H9 (cell line): ENCODE measurements at regions not wholly inside any gene's neighbourhood (a gene's known extent, or its start where the extent isn't known, plus 50 kb on each side); places are given as distances from the start of the nearest gene placed in this dataset.

Source experiments
- DNase-seq: peaks from one replicate; pipeline ENCODE4 v3.0.0-alpha.2; 2017
- H2AFZ ChIP-seq: one replicate; pipeline ENCODE4 v1.6.1; 2013; ENCODE audit warnings: mild to moderate bottlenecking, low read length, control low read depth, moderate library complexity
- H2AK5ac ChIP-seq: 2 replicates; pipeline ENCODE4 v1.6.1; 2013; ENCODE audit warnings: low read length, control low read depth, mixed read lengths; ENCODE audit not compliant: insufficient read length
- H2BK120ac ChIP-seq: one replicate; pipeline ENCODE4 v1.6.1; 2013; ENCODE audit warnings: low read depth, mild to moderate bottlenecking, low read length, control low read depth, inconsistent platforms; ENCODE audit not compliant: poor library complexity, severe bottlenecking
- H2BK12ac ChIP-seq: 2 replicates; pipeline ENCODE4 v1.6.1; 2013; ENCODE audit warnings: low read length, control low read depth, mixed read lengths, low read depth; ENCODE audit not compliant: insufficient read length
- H2BK15ac ChIP-seq: 2 replicates; pipeline ENCODE4 v1.6.1; 2013; ENCODE audit warnings: low read depth, low read length, control low read depth
- H2BK20ac ChIP-seq: one replicate; pipeline ENCODE4 v1.6.1; 2013; ENCODE audit warnings: low read depth, mild to moderate bottlenecking, low read length, control low read depth, inconsistent platforms; ENCODE audit not compliant: poor library complexity, severe bottlenecking
- H2BK5ac ChIP-seq: 2 replicates; pipeline ENCODE4 v1.6.1; 2013; ENCODE audit warnings: low read length, control low read depth, mixed read lengths; ENCODE audit not compliant: insufficient read length
- H3K14ac ChIP-seq: 2 replicates; pipeline ENCODE4 v1.6.1; 2013; ENCODE audit warnings: low read length, control low read depth; ENCODE audit not compliant: insufficient read depth
- H3K18ac ChIP-seq: 2 replicates; pipeline ENCODE4 v1.6.1; 2013; ENCODE audit warnings: low read depth, mild to moderate bottlenecking, mixed read lengths, low read length, control low read depth; ENCODE audit not compliant: insufficient read length
- H3K23ac ChIP-seq: 2 replicates; pipeline ENCODE4 v1.6.1; 2013; ENCODE audit warnings: low read length, control low read depth, mixed read lengths, low read depth; ENCODE audit not compliant: insufficient read length
- H3K23me2 ChIP-seq: 2 replicates; pipeline ENCODE4 v1.6.1; 2013; ENCODE audit warnings: low read depth, mild to moderate bottlenecking, mixed read lengths, low read length, control low read depth; ENCODE audit not compliant: insufficient read length, poor library complexity, severe bottlenecking
- H3K27ac ChIP-seq: 2 replicates; pipeline ENCODE4 v1.5.1; 2013; ENCODE audit warnings: low read length, control low read depth, mixed read lengths, low read depth; ENCODE audit not compliant: insufficient read length
- H3K27me3 ChIP-seq: 2 replicates; pipeline ENCODE4 v1.6.1; 2013; ENCODE audit warnings: low read length, control low read depth, inconsistent platforms; ENCODE audit not compliant: insufficient read depth
- H3K4ac ChIP-seq: 2 replicates; pipeline ENCODE4 v1.6.1; 2013; ENCODE audit warnings: low read depth, mild to moderate bottlenecking, control low read depth, inconsistent platforms, low read length, moderate library complexity
- H3K4me1 ChIP-seq: 2 replicates; pipeline ENCODE4 v1.6.1; 2013; ENCODE audit warnings: low read length, control low read depth, inconsistent platforms; ENCODE audit not compliant: insufficient read depth
- H3K4me2 ChIP-seq: 2 replicates; pipeline ENCODE4 v1.6.1; 2013; ENCODE audit warnings: low read length, control low read depth, mixed read lengths; ENCODE audit not compliant: insufficient read length, insufficient read depth
- H3K56ac ChIP-seq: 2 replicates; pipeline ENCODE4 v1.6.1; 2013; ENCODE audit warnings: low read depth, mild to moderate bottlenecking, mixed read lengths, low read length, control low read depth; ENCODE audit not compliant: insufficient read length
- H3K79me1 ChIP-seq: 2 replicates; pipeline ENCODE4 v1.6.1; 2013; ENCODE audit warnings: low read depth, mild to moderate bottlenecking, moderate library complexity, low read length, control low read depth, inconsistent platforms; ENCODE audit not compliant: insufficient read depth, poor library complexity, severe bottlenecking
- H3K79me2 ChIP-seq: 2 replicates; pipeline ENCODE4 v1.6.1; 2013; ENCODE audit warnings: low read length, control low read depth, inconsistent platforms; ENCODE audit not compliant: insufficient read depth
- H3K9ac ChIP-seq: 2 replicates; pipeline ENCODE4 v1.6.1; 2013; ENCODE audit warnings: low read length, control low read depth, mixed read lengths; ENCODE audit not compliant: insufficient read length; ENCODE audit errors: extremely low read depth
- H3K9me3 ChIP-seq: one replicate; pipeline ENCODE4 v1.6.1; 2013; ENCODE audit warnings: low read depth, low read length, inconsistent platforms; ENCODE audit not compliant: control insufficient read depth
- H3T11ph ChIP-seq: one replicate; pipeline ENCODE4 v1.6.1; 2013; ENCODE audit warnings: mild to moderate bottlenecking, low read length, control low read depth, inconsistent platforms
- H4K20me1 ChIP-seq: one replicate; pipeline ENCODE4 v1.6.1; 2013; ENCODE audit not compliant: control insufficient read depth, insufficient read length, insufficient read depth
- H4K5ac ChIP-seq: 2 replicates; pipeline ENCODE4 v1.6.1; 2013; ENCODE audit warnings: low read depth, mild to moderate bottlenecking, mixed read lengths, low read length, control low read depth; ENCODE audit not compliant: insufficient read length
- H4K8ac ChIP-seq: replicated peaks from 2 replicates; pipeline ENCODE4 v1.6.1; 2013; ENCODE audit warnings: low read length, control low read depth, mixed read lengths, low read depth; ENCODE audit not compliant: insufficient read length
- H4K91ac ChIP-seq: 2 replicates; pipeline ENCODE4 v1.6.1; 2013; ENCODE audit warnings: low read depth, mild to moderate bottlenecking, moderate library complexity, mixed read lengths, low read length, control low read depth; ENCODE audit not compliant: insufficient read length
- H3K27ac Mint-ChIP-seq, 3 experiments: 2 replicates in 2 of 3; 3 replicates in 1 of 3; pipeline ENCODE4 v1.8.0; 2020 to 2021; ENCODE audit warnings: mixed read lengths in 3 of 3, mild to moderate bottlenecking in 1 of 3, moderate library complexity in 1 of 3
- H3K27me3 Mint-ChIP-seq: 2 replicates; pipeline ENCODE4 v1.8.0; 2021; ENCODE audit warnings: low read depth, mild to moderate bottlenecking, moderate library complexity, mixed read lengths
- H3K36me3 Mint-ChIP-seq, 3 experiments: 2 replicates in 2 of 3; 3 replicates in 1 of 3; pipeline ENCODE4 v1.8.0; 2020 to 2021; ENCODE audit warnings: low read depth in 3 of 3, mixed read lengths in 3 of 3; ENCODE audit not compliant: insufficient read depth in 1 of 3
- H3K4me1 Mint-ChIP-seq, 2 experiments: 2 replicates each; pipeline ENCODE4 v1.8.0; 2020; ENCODE audit warnings: mixed read lengths in 2 of 2
- H3K4me3 Mint-ChIP-seq, 2 experiments: 2 replicates in 1 of 2; 3 replicates in 1 of 2; pipeline ENCODE4 v1.8.0; 2020 to 2021; ENCODE audit warnings: mild to moderate bottlenecking in 2 of 2, mixed read lengths in 2 of 2, moderate library complexity in 1 of 2
- H3K9me3 Mint-ChIP-seq, 2 experiments: 2 replicates in 1 of 2; 3 replicates in 1 of 2; pipeline ENCODE4 v1.8.0; 2020; ENCODE audit warnings: mild to moderate bottlenecking in 2 of 2, mixed read lengths in 2 of 2, moderate library complexity in 1 of 2
- WGBS: extraction: QIAGEN DNeasy Blood & Tissue Kit; methylation state at CpG from one replicate; pipeline ENCODE4 v1.1.7; 2013; ENCODE audit warnings: missing lambda C conversion rate, low lambda C conversion rate, mixed read lengths; ENCODE audit not compliant: insufficient read length; ENCODE audit errors: extremely low coverage; 5-methylcytosine and 5-hydroxymethylcytosine counted together
- TF ChIP-seq, protein P1 (sequence below): fragments of 200-600 bp; sonication (generic); conservative IDR thresholded peaks from 3 replicates; pipeline ENCODE4 v1.8.0; 2021; ENCODE audit warnings: antibody characterized with exemption, mild to moderate bottlenecking

- no peak overlapping the region for H2BK120ac ChIP-seq
- no peak overlapping the region for H3K9ac ChIP-seq
- no CpG with 5 or more reads among the region's 35 CpGs for WGBS
- H3T11ph ChIP-seq: no peak overlapping the region
- no peak overlapping the region for H2AK5ac ChIP-seq
- H3K4me1 Mint-ChIP-seq: peaks cover 2 to 11% of the 10 kb centered on the region in 2 experiments; a peak in 2 of 4 replicates
- no peak overlapping the region for H3K56ac ChIP-seq
- H2BK20ac ChIP-seq: no peak overlapping the region
- H3K23me2 ChIP-seq: no peaks in the 10 kb centered on the region
- no peak overlapping the region for H2BK12ac ChIP-seq
- no peak overlapping the region for H3K27ac Mint-ChIP-seq
- no peaks in the 10 kb centered on the region for H3K4me1 ChIP-seq
- TF ChIP-seq, protein P1, sequence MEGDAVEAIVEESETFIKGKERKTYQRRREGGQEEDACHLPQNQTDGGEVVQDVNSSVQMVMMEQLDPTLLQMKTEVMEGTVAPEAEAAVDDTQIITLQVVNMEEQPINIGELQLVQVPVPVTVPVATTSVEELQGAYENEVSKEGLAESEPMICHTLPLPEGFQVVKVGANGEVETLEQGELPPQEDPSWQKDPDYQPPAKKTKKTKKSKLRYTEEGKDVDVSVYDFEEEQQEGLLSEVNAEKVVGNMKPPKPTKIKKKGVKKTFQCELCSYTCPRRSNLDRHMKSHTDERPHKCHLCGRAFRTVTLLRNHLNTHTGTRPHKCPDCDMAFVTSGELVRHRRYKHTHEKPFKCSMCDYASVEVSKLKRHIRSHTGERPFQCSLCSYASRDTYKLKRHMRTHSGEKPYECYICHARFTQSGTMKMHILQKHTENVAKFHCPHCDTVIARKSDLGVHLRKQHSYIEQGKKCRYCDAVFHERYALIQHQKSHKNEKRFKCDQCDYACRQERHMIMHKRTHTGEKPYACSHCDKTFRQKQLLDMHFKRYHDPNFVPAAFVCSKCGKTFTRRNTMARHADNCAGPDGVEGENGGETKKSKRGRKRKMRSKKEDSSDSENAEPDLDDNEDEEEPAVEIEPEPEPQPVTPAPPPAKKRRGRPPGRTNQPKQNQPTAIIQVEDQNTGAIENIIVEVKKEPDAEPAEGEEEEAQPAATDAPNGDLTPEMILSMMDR: no peak
- no peak overlapping the region for H3K14ac ChIP-seq
- no peaks in the 10 kb centered on the region for H4K20me1 ChIP-seq
- DNase-seq: no peak
- no peak overlapping the region for H2AFZ ChIP-seq
- no peak overlapping the region for H2BK15ac ChIP-seq
- H3K27ac ChIP-seq: no peak overlapping the region
- peaks cover 3 to 5% of the 10 kb centered on the region in 2 experiments; a peak in 3 of 5 replicates for H3K9me3 Mint-ChIP-seq
- no peaks in the 10 kb centered on the region for H3K9me3 ChIP-seq
- no peaks in the 10 kb centered on the region for H3K27me3 ChIP-seq
- no peak overlapping the region for H4K91ac ChIP-seq
- H3K4ac ChIP-seq: no peak overlapping the region
- no peak overlapping the region for H3K4me2 ChIP-seq
- H3K79me2 ChIP-seq: no peaks in the 10 kb centered on the region
- no peak overlapping the region for H4K8ac ChIP-seq
- H3K27me3 Mint-ChIP-seq: no peaks in the 10 kb centered on the region
- no peak overlapping the region for H3K18ac ChIP-seq
- H3K36me3 Mint-ChIP-seq: no peaks in the 10 kb centered on the region; a peak in 1 of 7 replicates
- H2BK5ac ChIP-seq: no peak overlapping the region
- no peak overlapping the region for H3K4me3 Mint-ChIP-seq
- no peak overlapping the region for H3K23ac ChIP-seq
- no peaks in the 10 kb centered on the region for H3K79me1 ChIP-seq
- H4K5ac ChIP-seq: no peak overlapping the region
These were observed 417.1 kb upstream of the SALL3 start for GRCh38 chr18:78562531-78562961.
